Mesenteric fat pad (tissue), 1 donor: ENCODE measurements at regions not wholly inside any gene's neighbourhood (a gene's known extent, or its start where the extent isn't known, plus 50 kb on each side); places are given as distances from the start of the nearest gene placed in this dataset.

Source experiments
- DNase-seq: peaks from one replicate; pipeline ENCODE4 v3.0.0-alpha.2; 2020; ENCODE audit warnings: low spot score
- donor health status: DM: yes; HTN: yes; CAD: no.

- DNase-seq, result no peak
Observed at GRCh38 chr3:41031401-41031800, 167.9 kb upstream of the CTNNB1 start.

- no peak for DNase-seq
Observed at GRCh38 chr3:41033956-41034519, 165.3 kb upstream of the CTNNB1 start.

- no peak for DNase-seq
Observed at GRCh38 chr3:41035456-41036022, 163.8 kb upstream of the CTNNB1 start.

- no peak for DNase-seq
Observed at GRCh38 chr3:41037651-41038334, 161.5 kb upstream of the CTNNB1 start.

- DNase-seq, result no peak
Observed at GRCh38 chr3:41040256-41040655, 159.0 kb upstream of the CTNNB1 start.

- DNase-seq, result no peak
Observed at GRCh38 chr3:41041462-41041861, 157.8 kb upstream of the CTNNB1 start.

- no peak for DNase-seq
Observed at GRCh38 chr3:41041899-41042298, 157.4 kb upstream of the CTNNB1 start.

- no peak for DNase-seq
Observed at GRCh38 chr3:41044523-41044922, 154.8 kb upstream of the CTNNB1 start.

GRCh38 chr3:41045491-41045890, 153.8 kb upstream of the CTNNB1 start:
- no peak for DNase-seq

GRCh38 chr3:41050144-41050543, 149.2 kb upstream of the CTNNB1 start:
- DNase-seq, result no peak

- DNase-seq, result no peak
Observed at GRCh38 chr3:41053220-41053619, 146.1 kb upstream of the CTNNB1 start.

- no peak for DNase-seq
Observed at GRCh38 chr3:41060106-41060505, 139.2 kb upstream of the CTNNB1 start.

- DNase-seq, result no peak
Observed at GRCh38 chr3:41064070-41064469, 135.2 kb upstream of the CTNNB1 start.

GRCh38 chr3:41064526-41064925, 134.8 kb upstream of the CTNNB1 start:
- DNase-seq, result no peak

GRCh38 chr3:41065340-41065739, 134.0 kb upstream of the CTNNB1 start:
- DNase-seq, result no peak

GRCh38 chr3:41073190-41073589, 126.1 kb upstream of the CTNNB1 start:
- DNase-seq, result no peak

- DNase-seq, result no peak
Observed at GRCh38 chr3:41075975-41076374, 123.3 kb upstream of the CTNNB1 start.

GRCh38 chr3:41076399-41076798, 122.9 kb upstream of the CTNNB1 start:
- DNase-seq, result no peak

GRCh38 chr3:41080141-41080540, 119.2 kb upstream of the CTNNB1 start:
- no peak for DNase-seq

GRCh38 chr3:41088882-41089281, 110.4 kb upstream of the CTNNB1 start:
- DNase-seq, result no peak

GRCh38 chr3:41089566-41089965, 109.7 kb upstream of the CTNNB1 start:
- no peak for DNase-seq

GRCh38 chr3:41092844-41093243, 106.5 kb upstream of the CTNNB1 start:
- no peak for DNase-seq

- DNase-seq, result no peak
Observed at GRCh38 chr3:41093476-41093875, 105.8 kb upstream of the CTNNB1 start.
